ENCODE measurements at regions not wholly inside any gene's neighbourhood (a gene's known extent, or its start where the extent isn't known, plus 50 kb on each side); places are given as distances from the start of the nearest gene placed in this dataset.
"Not testable (repeated sequence)": the region's sequence is repeated elsewhere in the genome, so short reads cannot be mapped to it uniquely, and the experiment has no call there.

- no peak for FAIRE-seq
These were observed 111.5 kb upstream of the MEF2A start for GRCh38 chr15:99454107-99454809.

GRCh38 chr15:99454941-99455788, 110.6 kb upstream of the MEF2A start:
- TF ChIP-seq SPI1 (IDR thresholded peaks at IDR 0.05; ENCODE audit: low read depth, low read length) (no peak), TAF1 (IDR thresholded peaks at IDR 0.05; ENCODE audit: low read depth, low read length) (no peak), POLR2AphosphoS5 (IDR thresholded peaks at IDR 0.05; ENCODE audit: low read depth, low read length) (no peak), POLR2A (IDR thresholded peaks at IDR 0.05; ENCODE audit: low read depth, low read length) (no peak), PAX5 (IDR thresholded peaks at IDR 0.05; ENCODE audit: insufficient read depth, low read length, severe bottlenecking) (no peak), POU2F2 (IDR thresholded peaks at IDR 0.05; ENCODE audit: low read depth, low read length) (no peak)
- FAIRE-seq (no peak), DNase-seq (ENCODE audit: insufficient read length, low spot score) (no peak)

More at GRCh38 chr15:99454107-99454809, 111.5 kb upstream of the MEF2A start:
- TF ChIP-seq POLR2A (IDR thresholded peaks at IDR 0.05; ENCODE audit: low read depth, low read length) (no peak), SPI1 (IDR thresholded peaks at IDR 0.05; ENCODE audit: low read depth, low read length) (no peak)
- no peak for DNase-seq (ENCODE audit: insufficient read length, low spot score)

- FAIRE-seq = no peak
These were observed 110.0 kb upstream of the MEF2A start for GRCh38 chr15:99455789-99456160.

GRCh38 chr15:99464137-99464536, 101.6 kb upstream of the MEF2A start:
- FAIRE-seq (no peak), DNase-seq (ENCODE audit: insufficient read length, low spot score) (no peak)
- TF ChIP-seq POU2F2 (IDR thresholded peaks at IDR 0.05; ENCODE audit: low read depth, low read length) (no peak), TAF1 (IDR thresholded peaks at IDR 0.05; ENCODE audit: low read depth, low read length) (no peak), SPI1 (IDR thresholded peaks at IDR 0.05; ENCODE audit: low read depth, low read length) (no peak), PAX5 (IDR thresholded peaks at IDR 0.05; ENCODE audit: insufficient read depth, low read length, severe bottlenecking) (no peak), POLR2A (IDR thresholded peaks at IDR 0.05; ENCODE audit: low read depth, low read length) (no peak), POLR2AphosphoS5 (IDR thresholded peaks at IDR 0.05; ENCODE audit: low read depth, low read length) (no peak)

More at GRCh38 chr15:99455789-99456160, 110.0 kb upstream of the MEF2A start:
- DNase-seq (ENCODE audit: insufficient read length, low spot score) = no peak
- no peak for TF ChIP-seq SPI1 (IDR thresholded peaks at IDR 0.05; ENCODE audit: low read depth, low read length)
- TF ChIP-seq TAF1 (IDR thresholded peaks at IDR 0.05; ENCODE audit: low read depth, low read length) = no peak
- TF ChIP-seq POLR2AphosphoS5 (IDR thresholded peaks at IDR 0.05; ENCODE audit: low read depth, low read length) = no peak
- TF ChIP-seq POLR2A (IDR thresholded peaks at IDR 0.05; ENCODE audit: low read depth, low read length) = no peak
- no peak for TF ChIP-seq PAX5 (IDR thresholded peaks at IDR 0.05; ENCODE audit: insufficient read depth, low read length, severe bottlenecking)
- TF ChIP-seq POU2F2 (IDR thresholded peaks at IDR 0.05; ENCODE audit: low read depth, low read length) = no peak

GRCh38 chr15:99466701-99467337, 99.0 kb upstream of the MEF2A start:
- FAIRE-seq (no peak), DNase-seq (ENCODE audit: insufficient read length, low spot score) (no peak)
- no peak for TF ChIP-seq POU2F2 (IDR thresholded peaks at IDR 0.05; ENCODE audit: low read depth, low read length)
- TF ChIP-seq POLR2A (IDR thresholded peaks at IDR 0.05; ENCODE audit: low read depth, low read length) = no peak
- no peak for TF ChIP-seq PAX5 (IDR thresholded peaks at IDR 0.05; ENCODE audit: insufficient read depth, low read length, severe bottlenecking)
- TF ChIP-seq SPI1 (IDR thresholded peaks at IDR 0.05; ENCODE audit: low read depth, low read length) = no peak
- TF ChIP-seq TAF1 (IDR thresholded peaks at IDR 0.05; ENCODE audit: low read depth, low read length) = no peak
- no peak for TF ChIP-seq POLR2AphosphoS5 (IDR thresholded peaks at IDR 0.05; ENCODE audit: low read depth, low read length)

GRCh38 chr15:99467338-99467720, 98.5 kb upstream of the MEF2A start:
- FAIRE-seq = no peak
- no peak for TF ChIP-seq POLR2A (IDR thresholded peaks at IDR 0.05; ENCODE audit: low read depth, low read length)
- no peak for TF ChIP-seq TAF1 (IDR thresholded peaks at IDR 0.05; ENCODE audit: low read depth, low read length)
- TF ChIP-seq POU2F2 (IDR thresholded peaks at IDR 0.05; ENCODE audit: low read depth, low read length) = no peak
- no peak for TF ChIP-seq PAX5 (IDR thresholded peaks at IDR 0.05; ENCODE audit: insufficient read depth, low read length, severe bottlenecking)
- TF ChIP-seq POLR2AphosphoS5 (IDR thresholded peaks at IDR 0.05; ENCODE audit: low read depth, low read length) = no peak
- no peak for TF ChIP-seq SPI1 (IDR thresholded peaks at IDR 0.05; ENCODE audit: low read depth, low read length)
- DNase-seq (ENCODE audit: insufficient read length, low spot score) = no peak

- FAIRE-seq (no peak), DNase-seq (ENCODE audit: insufficient read length, low spot score) (no peak)
- TF ChIP-seq TAF1 (IDR thresholded peaks at IDR 0.05; ENCODE audit: low read depth, low read length) (no peak), SPI1 (IDR thresholded peaks at IDR 0.05; ENCODE audit: low read depth, low read length) (no peak), POLR2A (IDR thresholded peaks at IDR 0.05; ENCODE audit: low read depth, low read length) (no peak), POLR2AphosphoS5 (IDR thresholded peaks at IDR 0.05; ENCODE audit: low read depth, low read length) (no peak)
These were observed 97.8 kb upstream of the MEF2A start for GRCh38 chr15:99467853-99468464.

- TF ChIP-seq POU2F2 (IDR thresholded peaks at IDR 0.05; ENCODE audit: low read depth, low read length) = 0 out of 2 replicates have a peak, but pooled peaks have one; percentile 22
- not testable (repeated sequence) for DNase-seq (ENCODE audit: insufficient read length, low spot score); FAIRE-seq
These were observed 95.6 kb upstream of the MEF2A start for GRCh38 chr15:99470204-99470603.

GRCh38 chr15:99472416-99473145, 93.2 kb upstream of the MEF2A start:
- TF ChIP-seq PAX5 (IDR thresholded peaks at IDR 0.05; ENCODE audit: insufficient read depth, low read length, severe bottlenecking) (no peak), POLR2A (IDR thresholded peaks at IDR 0.05; ENCODE audit: low read depth, low read length) (no peak), POLR2AphosphoS5 (IDR thresholded peaks at IDR 0.05; ENCODE audit: low read depth, low read length) (no peak), SPI1 (IDR thresholded peaks at IDR 0.05; ENCODE audit: low read depth, low read length) (no peak), POU2F2 (IDR thresholded peaks at IDR 0.05; ENCODE audit: low read depth, low read length) (no peak), TAF1 (IDR thresholded peaks at IDR 0.05; ENCODE audit: low read depth, low read length) (no peak)
- DNase-seq (ENCODE audit: insufficient read length, low spot score) = no peak
- no peak for FAIRE-seq
